C1 segment of cervical spinal cord (tissue), 14 donors: ENCODE measurements at regions not wholly inside any gene's neighbourhood (a gene's known extent, or its start where the extent isn't known, plus 50 kb on each side); places are given as distances from the start of the nearest gene placed in this dataset.

Experiments
- DNase-seq, 14 donors: peaks; one replicate each; lab custom pipeline; 2025; lab: John Stamatoyannopoulos, UW

DNA sequence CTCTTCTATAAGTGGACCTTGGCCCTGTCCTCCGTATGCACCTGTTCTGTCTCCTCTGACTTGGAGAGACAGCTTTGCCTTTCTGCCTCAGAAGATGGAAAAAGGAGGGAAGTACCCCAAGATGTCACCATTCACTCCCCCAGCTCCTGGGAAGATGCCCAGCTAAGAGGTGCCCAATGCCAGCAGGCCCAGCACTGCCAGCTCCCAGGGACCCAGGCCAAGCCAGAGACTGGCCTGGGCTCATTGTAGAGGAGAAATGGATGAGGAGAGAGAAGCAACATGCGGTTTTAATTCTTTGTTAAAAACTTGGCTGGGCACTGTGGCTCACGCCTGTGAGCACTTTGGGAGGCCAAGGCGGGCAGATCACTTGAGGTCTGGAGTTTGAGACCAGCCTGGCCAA is 111.5 kb upstream of the ZNF507 start:
- peak in 9 of 14 donors; percentile 5 to 62 (median 32) for DNase-seq

DNA sequence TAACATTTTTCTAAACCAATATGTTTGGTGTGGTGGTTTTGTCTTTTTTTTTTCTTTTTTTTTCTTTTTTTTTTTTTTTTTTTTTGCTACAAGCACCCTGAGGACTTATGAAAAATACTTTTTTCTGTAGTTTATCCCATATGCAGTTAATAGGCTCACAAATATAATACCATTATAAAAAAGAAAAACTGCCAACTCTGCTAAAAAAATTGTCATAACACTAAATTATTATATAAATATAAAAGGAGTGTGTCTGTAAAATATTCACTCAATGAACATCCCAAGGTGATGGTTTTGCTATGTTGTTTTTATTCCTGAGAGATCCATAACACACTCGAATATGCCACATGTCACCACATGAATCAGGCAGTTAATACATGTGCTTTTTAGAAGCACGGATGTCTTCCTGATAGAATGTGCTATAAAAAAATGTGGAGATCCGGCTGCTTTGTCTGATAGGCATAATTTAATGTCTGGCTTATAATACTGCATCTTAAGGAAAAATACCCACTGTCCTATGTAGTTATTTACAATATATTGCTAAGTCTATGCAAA is 110.7 kb upstream of the ZNF507 start:
- no peak for DNase-seq

DNA sequence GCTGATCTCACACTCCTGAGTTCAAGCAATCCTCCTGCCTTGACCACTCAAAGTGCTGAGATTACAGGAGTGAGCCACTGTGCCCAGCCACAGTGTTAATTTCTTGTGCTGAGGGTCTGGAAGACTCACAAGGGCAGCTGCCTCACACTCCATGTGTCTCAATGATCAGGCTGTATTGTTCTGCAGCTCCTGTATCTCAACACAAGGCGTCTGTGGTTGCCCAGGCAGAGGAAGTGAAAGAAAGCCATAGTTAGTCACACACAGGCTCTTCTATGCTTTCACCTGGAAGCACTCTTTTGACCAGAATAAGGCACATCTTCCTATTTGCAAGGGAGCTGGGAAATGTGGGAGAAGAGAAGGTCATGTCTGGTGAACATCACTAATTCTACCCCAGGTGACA is 107.3 kb upstream of the ZNF507 start:
- DNase-seq = no peak

DNA sequence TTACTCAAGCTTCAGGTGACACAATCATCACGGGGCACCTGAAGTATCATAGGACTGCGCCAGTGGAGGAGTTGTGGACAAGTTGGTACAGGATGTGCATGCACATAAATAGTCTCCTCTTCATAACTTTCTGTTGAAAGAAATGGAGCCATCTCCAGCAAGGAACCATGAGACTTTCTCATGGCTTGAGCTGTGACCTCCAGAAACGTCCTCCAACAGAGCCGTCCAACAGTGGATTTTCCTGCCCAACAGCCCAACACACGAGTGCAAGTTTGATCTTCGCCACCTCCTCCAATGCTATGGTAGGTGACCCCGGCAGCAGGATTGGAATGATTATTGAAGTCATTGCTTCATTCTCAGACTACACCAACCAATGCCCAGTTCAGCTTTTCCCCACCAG is 105.1 kb upstream of the ZNF507 start:
- DNase-seq = no peak

DNA sequence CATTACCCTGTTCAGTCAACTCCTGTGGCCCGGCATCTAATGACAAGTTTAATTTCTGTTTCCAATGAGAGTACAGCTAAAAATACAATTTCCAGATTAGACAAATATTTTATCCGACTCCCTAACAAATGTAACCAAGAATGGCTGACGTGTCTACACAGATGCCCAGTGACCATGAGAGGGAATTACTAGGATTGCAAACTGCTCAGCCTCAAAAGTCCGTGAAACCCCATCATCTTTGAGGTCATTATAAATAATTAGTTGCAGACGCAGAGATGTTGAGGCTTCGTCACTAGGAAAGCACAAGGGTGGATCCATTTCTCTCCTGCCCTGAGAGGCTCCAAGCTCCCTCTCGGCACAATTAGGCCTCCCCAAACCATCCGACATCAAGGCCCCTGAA is 104.1 kb upstream of the ZNF507 start:
- no peak for DNase-seq

DNA sequence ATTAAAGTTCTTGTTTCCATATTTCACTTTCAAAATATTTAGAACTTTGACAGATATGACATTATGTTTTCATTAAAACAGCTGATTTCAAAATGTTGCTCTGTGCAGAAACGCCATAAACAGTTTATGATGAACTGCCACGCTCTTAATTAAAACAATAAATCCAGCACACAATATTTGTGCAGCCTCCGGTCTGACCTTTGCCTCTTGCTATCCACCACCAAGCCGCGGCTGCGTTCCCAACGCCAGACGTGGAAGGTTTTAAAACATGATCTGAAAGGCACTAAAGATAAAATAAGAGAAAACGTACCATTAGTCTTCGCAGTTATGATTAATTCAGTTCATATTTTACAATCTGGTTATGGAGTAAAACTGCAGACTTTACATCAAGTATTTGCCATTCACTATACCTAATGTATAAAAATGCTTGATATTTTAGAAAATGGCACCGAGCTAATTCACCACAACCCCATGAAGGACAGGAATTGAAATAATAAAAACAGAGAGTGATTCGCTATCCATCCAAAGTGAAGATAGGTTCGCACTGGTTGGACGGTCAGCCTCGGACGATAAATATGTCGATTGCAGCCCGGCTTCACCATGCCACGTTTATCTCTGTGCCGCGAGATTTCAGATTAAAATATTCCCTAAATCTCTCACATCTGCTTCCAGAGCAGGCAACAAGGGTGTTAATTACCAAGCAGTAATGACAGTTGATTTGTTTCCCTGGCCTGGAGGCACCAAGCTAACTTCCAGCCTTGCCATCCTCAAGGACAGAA is 103.3 kb upstream of the ZNF507 start:
- DNase-seq = no peak

DNA sequence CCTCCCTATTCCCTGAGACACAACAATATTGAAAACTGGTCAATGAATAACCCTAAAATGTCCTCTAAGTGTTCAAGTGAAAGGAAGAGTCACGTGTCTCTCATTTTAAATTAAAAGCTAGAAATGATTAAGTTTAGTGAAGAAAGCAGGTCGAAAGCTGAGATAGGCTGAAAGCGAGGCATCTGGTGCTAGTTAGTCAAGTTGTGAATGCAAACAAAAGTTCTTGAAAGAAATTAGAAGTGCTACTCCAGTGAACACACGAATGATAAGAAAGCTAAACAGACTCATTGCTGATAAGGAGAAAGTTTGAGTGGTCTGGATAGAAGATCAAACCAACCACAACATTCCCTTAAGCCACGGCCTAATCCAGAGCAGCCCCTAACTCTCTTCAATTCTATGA is 99.4 kb upstream of the ZNF507 start:
- no peak for DNase-seq

DNA sequence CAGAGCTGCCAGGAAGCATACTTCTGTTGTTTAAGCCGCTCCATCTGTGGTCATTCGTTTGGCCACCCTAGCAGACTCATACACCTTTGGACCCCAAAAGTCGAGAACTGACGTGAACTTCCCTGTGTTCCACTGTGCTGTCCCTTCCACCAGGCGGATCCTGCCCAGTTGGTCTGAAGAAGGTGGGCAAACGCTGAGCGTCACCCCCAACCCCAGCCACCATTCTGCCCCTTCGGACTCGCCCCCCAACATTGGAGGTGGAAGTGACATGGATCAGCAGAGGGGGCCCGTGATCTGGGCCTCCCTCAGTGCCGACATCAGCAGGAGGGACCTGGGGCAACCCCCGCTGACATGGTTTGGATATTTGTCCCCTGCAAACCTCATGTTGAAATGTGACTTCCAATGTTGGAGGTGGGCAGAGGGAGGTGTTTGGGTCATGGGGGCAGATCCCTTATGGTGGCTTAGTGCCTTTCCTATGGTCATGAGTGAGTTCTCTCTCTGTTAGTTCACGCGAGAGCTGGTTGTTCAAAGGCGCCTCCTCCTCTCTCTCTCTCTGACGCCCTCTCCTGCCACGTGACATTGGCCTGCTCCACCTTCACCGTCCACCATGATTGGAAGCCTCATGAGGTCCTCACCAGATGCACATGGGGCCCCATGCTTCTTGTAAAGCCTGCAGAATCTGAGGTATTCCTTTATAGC is 93.6 kb upstream of the ZNF507 start:
- DNase-seq = no peak

DNA sequence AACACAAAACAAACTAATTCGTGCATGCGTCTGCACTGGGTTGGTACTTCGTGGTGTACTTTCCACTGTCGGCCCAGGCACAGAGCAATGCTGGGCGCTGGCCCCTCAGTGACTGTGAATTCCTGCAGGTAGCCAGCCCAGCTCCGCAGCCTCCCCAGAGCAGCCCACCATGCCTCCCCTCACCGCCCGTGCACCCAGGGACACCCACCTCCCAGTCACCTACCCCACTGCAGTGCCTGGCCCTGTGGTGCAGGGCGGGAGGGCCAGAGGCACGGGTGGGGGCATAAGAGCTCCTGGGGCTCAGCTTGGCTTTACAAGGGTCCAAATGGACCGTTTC is 93.1 kb upstream of the ZNF507 start:
- DNase-seq = no peak

DNA sequence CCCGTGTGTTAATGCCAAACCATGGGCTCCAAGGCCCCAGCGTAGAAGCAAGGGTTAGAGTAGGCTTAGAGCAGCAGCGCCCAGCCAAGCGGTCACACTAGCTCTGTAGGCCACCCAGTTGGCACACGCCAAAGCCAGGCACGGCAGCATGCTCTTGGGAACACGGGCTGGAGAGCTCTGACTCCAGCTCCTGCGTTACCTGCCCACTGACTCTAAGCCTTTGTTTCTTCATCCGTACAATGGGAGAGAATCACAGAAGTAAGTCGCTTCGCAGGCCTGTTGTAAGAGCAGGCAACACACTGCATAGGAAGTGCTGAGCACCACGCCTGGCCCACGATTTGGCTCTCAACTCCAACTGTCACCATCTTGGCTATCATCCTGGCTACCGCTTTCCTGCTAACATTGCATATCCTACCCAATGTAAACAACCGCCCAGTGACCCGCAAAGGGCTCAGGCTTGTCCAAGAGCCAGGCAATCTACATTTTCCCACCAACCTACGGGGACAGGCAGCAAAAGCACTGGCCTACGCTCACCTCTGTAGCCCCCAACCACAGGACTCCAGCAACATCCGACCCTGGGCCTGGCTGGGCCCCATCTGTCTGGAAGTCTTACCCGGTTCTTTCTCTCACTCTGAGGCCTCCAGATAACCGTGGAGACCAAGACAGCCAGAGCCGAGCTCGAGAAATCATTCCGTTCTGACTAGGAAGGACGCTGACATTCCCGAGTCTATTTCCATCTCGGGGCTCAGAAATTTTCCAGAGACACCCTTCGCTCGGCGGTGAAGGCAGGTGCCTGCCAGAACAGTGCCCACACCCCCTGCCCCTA is 91.5 kb upstream of the ZNF507 start:
- no peak for DNase-seq

DNA sequence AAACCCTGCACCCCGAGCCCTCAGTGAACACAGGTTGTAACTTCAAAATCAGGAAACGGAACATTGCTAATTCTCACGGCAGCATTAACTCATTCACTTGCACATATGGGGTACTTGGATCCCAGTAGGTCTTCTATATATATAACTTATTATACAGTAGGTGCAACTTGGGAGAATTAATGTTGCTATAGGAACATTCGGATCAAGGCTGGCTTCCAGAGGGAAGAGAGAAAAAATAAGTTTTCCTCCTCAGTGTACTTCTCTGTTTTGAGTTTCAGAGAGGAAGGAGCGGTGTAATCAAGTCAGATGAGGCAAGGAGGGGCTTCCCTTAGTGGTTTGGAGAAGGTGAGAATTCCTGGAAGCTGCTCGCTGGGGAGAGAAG is 90.9 kb upstream of the ZNF507 start:
- no peak for DNase-seq

DNA sequence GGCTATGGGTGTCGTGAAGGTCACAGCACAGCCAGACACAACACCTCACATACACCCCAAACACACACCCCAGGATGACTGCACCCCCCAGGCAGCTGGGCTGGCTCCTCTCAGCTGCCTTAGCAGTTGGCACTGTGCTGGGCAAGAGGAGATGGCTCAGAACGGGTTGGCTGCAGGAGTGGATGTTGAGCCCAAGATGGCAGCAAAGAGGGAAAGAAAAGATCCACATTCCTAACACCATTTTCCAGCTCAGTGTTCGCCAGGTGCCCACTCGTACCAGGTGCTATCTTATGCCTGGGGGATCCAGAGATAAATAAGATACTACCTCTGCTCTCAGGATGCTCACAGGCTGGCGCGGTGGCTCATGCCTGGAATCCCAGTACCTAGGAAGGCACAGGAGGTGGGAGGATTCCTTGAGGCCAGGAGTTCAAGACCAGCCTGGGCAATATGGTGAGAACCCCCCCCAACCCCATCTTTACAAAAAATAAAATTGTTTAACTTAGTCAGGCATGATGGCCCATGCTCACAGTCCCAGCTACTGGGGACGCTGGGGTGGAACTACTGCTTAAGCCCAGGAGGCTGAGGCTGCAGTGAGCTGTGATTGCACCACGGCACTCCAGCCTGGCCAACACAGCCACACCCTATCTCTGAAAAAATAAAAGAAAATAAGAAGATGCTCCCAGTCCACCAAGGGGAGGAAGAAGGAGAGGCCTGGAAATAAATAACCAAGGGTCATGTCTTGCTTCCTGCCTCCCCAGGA is 89.7 kb upstream of the ZNF507 start:
- no peak for DNase-seq

DNA sequence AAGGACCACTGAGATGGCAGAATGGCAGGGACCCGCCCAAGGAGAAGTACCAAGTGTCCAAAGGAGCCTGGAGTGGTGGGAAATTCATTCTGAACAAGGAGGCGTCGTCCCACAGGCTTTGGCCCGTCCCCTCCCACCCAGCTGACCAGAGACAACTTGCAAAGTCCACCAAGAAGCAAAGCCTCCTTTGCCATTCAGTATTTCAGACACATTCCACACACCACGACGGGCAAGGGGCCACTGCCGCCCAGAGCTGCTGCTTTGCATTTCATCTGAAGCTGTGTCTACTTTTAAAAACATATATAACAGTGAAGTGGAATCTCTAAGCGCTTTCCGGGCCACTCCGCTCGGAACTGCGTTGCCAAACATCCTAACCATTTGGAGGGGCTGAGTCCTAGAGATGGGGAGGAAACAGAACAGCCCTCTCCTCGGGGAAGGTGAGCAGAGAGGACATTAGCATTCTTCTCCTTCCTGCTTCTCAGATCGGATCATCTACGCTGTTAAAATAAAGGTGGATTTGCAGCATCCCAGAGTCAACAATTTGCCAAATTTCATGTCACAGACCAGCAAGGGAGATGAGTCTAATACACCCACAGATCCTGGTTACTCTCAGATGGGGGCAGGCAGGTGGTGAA is 89.0 kb upstream of the ZNF507 start:
- no peak for DNase-seq

DNA sequence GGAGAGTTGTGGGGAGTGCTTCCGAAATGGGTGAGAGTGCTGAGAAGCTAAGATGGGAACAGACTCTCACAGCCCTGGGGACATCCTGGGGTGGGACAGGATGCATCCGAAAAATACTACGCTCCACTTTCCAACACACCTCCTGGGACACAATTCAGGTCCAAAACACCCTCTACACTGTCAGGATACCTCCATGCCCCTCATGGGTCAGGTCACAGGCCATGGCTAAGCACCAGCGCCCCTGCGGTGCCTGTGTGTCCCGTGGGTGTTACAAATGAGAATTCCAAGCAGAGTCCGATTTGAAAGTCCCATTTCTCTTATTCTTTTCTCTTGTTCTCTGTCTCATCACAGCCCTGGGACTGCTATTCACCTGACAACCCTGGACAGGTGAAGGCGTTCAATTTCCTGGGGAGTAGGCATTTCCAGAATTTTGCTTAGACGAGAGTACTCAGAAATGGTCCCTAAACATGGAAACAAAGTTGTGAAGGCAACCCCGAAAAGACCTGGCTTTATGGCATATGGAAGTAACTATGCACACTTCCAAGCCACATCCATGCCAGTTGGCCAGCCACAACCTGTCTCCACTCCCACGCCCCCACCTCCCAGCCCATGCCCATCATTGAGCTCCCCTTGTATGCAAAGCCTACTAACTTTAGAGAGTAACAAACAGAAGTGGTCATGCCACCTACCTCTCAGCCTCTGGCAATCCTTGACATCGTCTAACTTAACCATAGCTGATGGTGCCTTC is 87.9 kb upstream of the ZNF507 start:
- no peak for DNase-seq

DNA sequence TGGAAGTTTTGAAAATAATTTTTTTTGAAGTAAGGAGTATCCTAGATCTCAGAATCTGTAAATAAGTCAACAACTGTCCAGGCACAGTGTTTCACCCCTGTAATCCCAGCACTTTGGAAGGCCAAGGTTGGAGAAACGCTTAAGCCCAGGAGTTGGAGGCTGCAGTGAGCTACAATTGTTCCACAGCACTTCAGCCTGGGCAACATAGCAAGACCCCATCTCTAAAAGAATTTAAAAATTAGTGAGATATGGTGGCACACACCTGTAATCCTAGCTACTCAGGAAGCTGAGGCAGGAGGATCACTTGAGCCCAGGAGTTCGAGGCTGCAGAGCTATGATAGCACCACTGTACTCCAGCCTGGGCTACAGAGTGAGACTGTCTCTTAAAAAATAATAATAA is 87.2 kb upstream of the ZNF507 start:
- DNase-seq = no peak

DNA sequence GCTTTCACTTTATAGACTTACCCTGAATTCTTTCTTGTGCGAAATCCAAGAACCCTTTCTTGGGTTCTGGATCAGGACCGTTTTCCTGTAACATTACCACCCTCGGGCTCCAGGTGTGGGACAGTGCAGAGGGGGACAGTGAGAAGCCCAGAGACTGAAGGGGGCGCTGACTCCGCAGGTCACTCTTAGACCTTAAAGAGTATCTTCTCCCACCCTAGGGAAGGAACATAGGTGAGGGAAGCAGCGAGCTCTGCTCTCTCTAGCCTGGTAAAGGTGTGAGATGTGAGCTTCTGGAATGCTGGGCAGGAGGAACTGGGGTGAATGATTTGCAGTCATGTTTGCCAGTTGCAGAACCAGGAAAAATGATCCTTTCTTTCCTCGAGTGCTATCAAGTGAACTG is 80.8 kb upstream of the ZNF507 start:
- DNase-seq = no peak

DNA sequence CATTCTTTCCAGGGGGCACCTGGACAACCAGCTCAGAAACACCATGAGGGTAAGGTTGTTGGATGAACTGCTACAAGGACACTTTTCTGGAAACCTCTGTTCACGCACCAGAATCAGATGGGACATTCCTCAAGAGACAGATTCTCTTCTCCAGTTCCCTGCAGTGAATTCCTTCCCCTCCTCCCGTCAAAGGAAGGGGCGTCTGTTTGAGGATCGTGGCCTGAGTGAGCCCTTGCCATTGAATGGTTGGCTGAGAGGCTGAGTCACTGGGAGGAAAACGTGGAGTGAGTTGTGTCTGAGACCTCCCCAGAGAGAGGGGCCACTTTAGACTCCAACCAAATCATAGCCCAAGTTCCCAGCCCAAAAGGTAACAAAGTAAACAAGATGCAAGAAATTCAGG is 79.4 kb upstream of the ZNF507 start:
- DNase-seq = no peak

DNA sequence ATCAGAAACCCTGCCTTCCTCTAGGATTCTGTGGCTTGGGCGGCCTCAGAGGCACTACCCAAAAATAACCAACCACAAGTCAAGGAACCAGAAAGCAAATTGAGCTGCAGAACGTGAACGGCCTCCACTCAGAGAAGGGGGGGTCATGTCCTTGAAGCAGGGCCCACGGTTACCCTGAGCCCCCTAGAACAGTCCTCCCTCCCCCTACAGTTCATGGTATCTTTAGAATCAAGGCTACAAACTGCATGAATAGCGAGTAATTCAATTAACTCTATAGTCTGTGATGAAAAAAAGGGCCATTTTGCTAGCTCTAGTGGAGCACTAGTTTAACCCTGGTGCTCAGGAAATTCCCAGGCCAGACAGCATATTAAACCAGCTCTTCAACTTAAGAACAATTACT is 79.0 kb upstream of the ZNF507 start:
- no peak for DNase-seq

DNA sequence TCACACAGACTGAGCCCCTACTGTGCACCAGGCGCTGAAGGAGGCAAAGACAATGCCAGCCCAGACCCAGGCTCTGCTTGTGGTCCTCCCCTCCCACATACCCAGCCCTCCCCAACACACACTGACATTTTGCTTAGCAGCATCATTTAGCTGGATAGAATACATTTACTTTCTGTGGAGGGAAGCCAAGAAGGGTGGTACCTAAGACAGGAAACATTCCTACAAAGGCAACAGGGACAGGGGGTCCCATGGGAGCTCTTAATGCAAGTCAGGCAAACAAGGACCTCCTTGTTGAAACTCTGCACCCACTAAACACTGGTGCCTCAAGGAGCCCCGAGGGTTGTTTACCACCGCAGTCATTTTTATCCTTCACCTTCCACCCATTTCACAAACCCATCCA is 77.0 kb upstream of the ZNF507 start:
- no peak for DNase-seq

DNA sequence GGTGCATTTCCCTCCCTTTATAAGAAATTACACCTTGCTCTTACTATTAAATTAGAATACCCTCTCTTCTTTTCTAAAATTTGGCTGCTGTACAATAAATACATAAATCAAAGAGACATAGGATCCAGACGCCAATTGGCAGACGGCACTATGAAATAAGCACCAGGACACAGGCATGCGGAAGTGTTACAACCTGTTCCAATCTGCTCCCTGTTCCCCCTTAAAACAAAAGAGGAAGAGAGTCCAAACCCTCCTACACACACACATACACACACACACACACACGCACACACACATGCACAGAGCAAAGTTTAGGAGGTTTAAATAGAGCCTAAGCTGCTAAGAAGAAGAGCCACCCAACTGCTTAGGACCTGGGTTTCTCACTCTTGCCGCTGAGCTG is 75.6 kb upstream of the ZNF507 start:
- DNase-seq = no peak

DNA sequence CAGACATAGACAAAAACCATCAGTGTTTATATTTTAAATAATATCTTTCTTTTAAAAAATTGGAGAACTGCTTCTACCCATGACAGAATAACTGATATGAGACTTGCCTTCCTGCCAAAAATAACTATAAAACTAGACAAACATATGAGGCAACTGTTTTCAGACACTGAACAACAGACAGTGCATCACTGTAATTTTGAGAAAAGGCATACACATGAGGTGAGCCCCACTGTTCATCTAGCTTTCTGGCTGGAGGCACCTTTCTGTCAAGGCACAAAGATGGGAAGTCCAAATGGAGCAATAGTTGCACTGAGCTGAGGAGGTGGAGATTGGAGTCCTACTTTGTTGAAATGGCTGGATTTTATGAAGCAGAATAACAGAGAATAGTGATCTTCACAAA is 71.9 kb upstream of the ZNF507 start:
- no peak for DNase-seq
